Keratinocyte (primary cell): ENCODE measurements at regions not wholly inside any gene's neighbourhood (a gene's known extent, or its start where the extent isn't known, plus 50 kb on each side); places are given as distances from the start of the nearest gene placed in this dataset.

Experiments used
- DNase-seq: peaks from one replicate; pipeline ENCODE4 v3.0.0-alpha.2; 2011; ENCODE audit warnings: low read depth, missing footprints, low spot score
- FAIRE-seq: peaks from 2 replicates; lab custom pipeline; 2011; peaks lifted over from hg19 to GRCh38; lab: Jason Lieb, UNC
- H2AFZ ChIP-seq: 2 replicates; pipeline ENCODE4 v1.6.0; 2012; ENCODE audit warnings: low read length, control low read depth, inconsistent platforms; ENCODE audit not compliant: control insufficient read depth
- H3K27ac ChIP-seq: 2 replicates; pipeline ENCODE4 v1.5.1; 2011; ENCODE audit warnings: low read length; ENCODE audit not compliant: control insufficient read depth, insufficient read depth
- H3K27me3 ChIP-seq: 3 replicates; pipeline ENCODE4 v1.6.0; 2011; ENCODE audit warnings: low read length; ENCODE audit not compliant: control insufficient read depth, insufficient read depth; ENCODE audit errors: extremely low read depth
- H3K36me3 ChIP-seq, 2 experiments: 2 replicates in 1 of 2; 3 replicates in 1 of 2; pipeline ENCODE4 v1.5.1; 2011; ENCODE audit warnings: low read length in 2 of 2, mild to moderate bottlenecking in 1 of 2; ENCODE audit not compliant: control insufficient read depth in 2 of 2, insufficient read depth in 2 of 2; ENCODE audit errors: extremely low read depth in 1 of 2
- H3K4me1 ChIP-seq: 3 replicates; pipeline ENCODE4 v1.5.1; 2011; ENCODE audit warnings: low read length; ENCODE audit not compliant: control insufficient read depth, insufficient read depth; ENCODE audit errors: extremely low read depth
- H3K4me2 ChIP-seq: 3 replicates; pipeline ENCODE4 v1.6.0; 2011; ENCODE audit warnings: low read depth, low read length; ENCODE audit not compliant: control insufficient read depth, insufficient read depth; ENCODE audit errors: extremely low read depth
- H3K4me3 ChIP-seq, 3 experiments: fragments of 200-600 bp in 1 of 3; sonication (generic) in 1 of 3; 2 replicates in 2 of 3; 3 replicates in 1 of 3; pipeline ENCODE4 v1.5.1; 2011 to 2016; ENCODE audit warnings: low read length in 3 of 3, mild to moderate bottlenecking in 3 of 3, control low read depth in 2 of 3, inconsistent platforms in 1 of 3, low read depth in 1 of 3, mixed read lengths in 1 of 3, mixed run types in 1 of 3, moderate library complexity in 1 of 3; ENCODE audit not compliant: control insufficient read depth in 2 of 3, insufficient read depth in 2 of 3; ENCODE audit errors: extremely low read depth in 1 of 3
- H3K79me2 ChIP-seq: 2 replicates; pipeline ENCODE4 v1.6.0; 2012; ENCODE audit warnings: low read length; ENCODE audit not compliant: control insufficient read depth, insufficient read depth
- H3K9ac ChIP-seq: 3 replicates; pipeline ENCODE4 v1.6.0; 2011; ENCODE audit warnings: low read length; ENCODE audit not compliant: control insufficient read depth, insufficient read depth; ENCODE audit errors: extremely low read depth
- H3K9me1 ChIP-seq: 3 replicates; pipeline ENCODE4 v1.6.0; 2011; ENCODE audit warnings: low read length; ENCODE audit not compliant: control insufficient read depth, insufficient read depth; ENCODE audit errors: extremely low read depth
- H3K9me3 ChIP-seq: 2 replicates; pipeline ENCODE4 v1.5.1; 2012; ENCODE audit warnings: low read depth, low read length; ENCODE audit not compliant: control insufficient read depth
- H4K20me1 ChIP-seq: 3 replicates; pipeline ENCODE4 v1.6.0; 2011; ENCODE audit warnings: low read length; ENCODE audit not compliant: control insufficient read depth, insufficient read depth; ENCODE audit errors: extremely low read depth
- EZH2 ChIP-seq: IDR thresholded peaks from one replicate; pipeline ENCODE4 v1.6.1; 2012; ENCODE audit warnings: inconsistent platforms, mild to moderate bottlenecking, low read length, moderate library complexity
- dilution Hi-C: fragments of 300-500 bp; cut with MboI; formaldehyde crosslinking; loops from one replicate; pipeline ENCODE4 v1.7.0; 2020; ENCODE audit warnings: low sequenced_read_pairs; ENCODE audit not compliant: extremely low pct_ligation_motif_present
- TF ChIP-seq, protein P1 (sequence below), 3 experiments: IDR thresholded peaks in 1 of 3; conservative IDR thresholded peaks in 1 of 3; optimal IDR thresholded peaks in 1 of 3; 2 replicates in 2 of 3; 3 replicates in 1 of 3; pipeline versions ENCODE3 to v1.5.1; 2011; ENCODE audit warnings: low read length in 3 of 3, mild to moderate bottlenecking in 3 of 3, moderate library complexity in 2 of 3, control low read depth in 1 of 3, inconsistent platforms in 1 of 3; ENCODE audit not compliant: insufficient read depth in 2 of 3; ENCODE audit errors: extremely low read depth in 1 of 3

GRCh38 chr12:105585107-105585506 lies 254.6 kb downstream of the C12orf75 start:
- no peaks in the 10 kb centered on the region for H3K9me3 ChIP-seq
- FAIRE-seq: no peak

DNA sequence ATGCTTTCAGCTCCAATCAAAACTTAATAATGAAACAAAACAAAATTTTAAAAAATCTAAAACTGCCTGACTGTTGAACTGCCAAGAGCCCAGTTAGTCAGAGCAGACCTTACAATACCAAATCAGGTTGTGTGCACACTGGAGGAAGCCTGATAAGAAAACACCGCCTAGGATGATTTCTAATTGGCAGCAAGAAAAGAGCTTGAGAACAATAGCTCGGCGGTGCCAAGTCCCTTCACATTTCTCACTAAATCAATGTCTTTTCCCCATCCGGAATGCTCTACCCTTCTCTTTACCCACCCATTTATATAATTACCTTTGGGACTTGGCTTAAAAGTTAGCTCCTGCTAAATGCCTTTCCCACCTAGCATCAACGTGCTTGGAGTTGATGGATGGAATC lies 256.7 kb downstream of the C12orf75 start:
- no peak overlapping the region for H3K27ac ChIP-seq
- TF ChIP-seq, protein P1, sequence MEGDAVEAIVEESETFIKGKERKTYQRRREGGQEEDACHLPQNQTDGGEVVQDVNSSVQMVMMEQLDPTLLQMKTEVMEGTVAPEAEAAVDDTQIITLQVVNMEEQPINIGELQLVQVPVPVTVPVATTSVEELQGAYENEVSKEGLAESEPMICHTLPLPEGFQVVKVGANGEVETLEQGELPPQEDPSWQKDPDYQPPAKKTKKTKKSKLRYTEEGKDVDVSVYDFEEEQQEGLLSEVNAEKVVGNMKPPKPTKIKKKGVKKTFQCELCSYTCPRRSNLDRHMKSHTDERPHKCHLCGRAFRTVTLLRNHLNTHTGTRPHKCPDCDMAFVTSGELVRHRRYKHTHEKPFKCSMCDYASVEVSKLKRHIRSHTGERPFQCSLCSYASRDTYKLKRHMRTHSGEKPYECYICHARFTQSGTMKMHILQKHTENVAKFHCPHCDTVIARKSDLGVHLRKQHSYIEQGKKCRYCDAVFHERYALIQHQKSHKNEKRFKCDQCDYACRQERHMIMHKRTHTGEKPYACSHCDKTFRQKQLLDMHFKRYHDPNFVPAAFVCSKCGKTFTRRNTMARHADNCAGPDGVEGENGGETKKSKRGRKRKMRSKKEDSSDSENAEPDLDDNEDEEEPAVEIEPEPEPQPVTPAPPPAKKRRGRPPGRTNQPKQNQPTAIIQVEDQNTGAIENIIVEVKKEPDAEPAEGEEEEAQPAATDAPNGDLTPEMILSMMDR (optimal IDR thresholded peaks at IDR 0.05 in 1 of 3, IDR thresholded peaks at IDR 0.05 in 1 of 3, conservative IDR thresholded peaks at IDR 0.05 in 1 of 3; ENCODE audit: extremely low read depth in 1 of 3, insufficient read depth in 2 of 3, low read length in 3 of 3): no peak
- no peak for TF ChIP-seq EZH2
- H3K4me2 ChIP-seq: no peak overlapping the region
- H3K9me3 ChIP-seq: no peaks in the 10 kb centered on the region
- H3K36me3 ChIP-seq: no peaks in the 10 kb centered on the region
- no peak for FAIRE-seq
- no peaks in the 10 kb centered on the region for H3K27me3 ChIP-seq
- no peak for DNase-seq
- no peak overlapping the region for H3K4me3 ChIP-seq
- H3K4me1 ChIP-seq: peaks cover 13% of the 10 kb centered on the region
- dilution Hi-C loops: no loop called here
- no peaks in the 10 kb centered on the region for H4K20me1 ChIP-seq
- H3K9ac ChIP-seq: no peak overlapping the region
- H3K79me2 ChIP-seq: no peaks in the 10 kb centered on the region
- no peak overlapping the region for H2AFZ ChIP-seq
- H3K9me1 ChIP-seq: no peaks in the 10 kb centered on the region

More at GRCh38 chr12:105585107-105585506, 254.6 kb downstream of the C12orf75 start:
- no peak for DNase-seq
- no peaks in the 10 kb centered on the region for H3K36me3 ChIP-seq
- H3K4me1 ChIP-seq: peaks cover under 1% of the 10 kb centered on the region
- no peaks in the 10 kb centered on the region for H3K9me1 ChIP-seq
- no peak overlapping the region for H3K9ac ChIP-seq
- no peak overlapping the region for H3K27ac ChIP-seq
- no peak for TF ChIP-seq EZH2
- TF ChIP-seq, protein P1 (optimal IDR thresholded peaks at IDR 0.05 in 1 of 3, IDR thresholded peaks at IDR 0.05 in 1 of 3, conservative IDR thresholded peaks at IDR 0.05 in 1 of 3; ENCODE audit: extremely low read depth in 1 of 3, insufficient read depth in 2 of 3, low read length in 3 of 3): no peak
- no peaks in the 10 kb centered on the region for H4K20me1 ChIP-seq
- dilution Hi-C loops: no loop called here
- H3K4me3 ChIP-seq: no peak overlapping the region
- no peaks in the 10 kb centered on the region for H3K79me2 ChIP-seq
- no peak overlapping the region for H3K4me2 ChIP-seq
- H2AFZ ChIP-seq: no peak overlapping the region
- no peaks in the 10 kb centered on the region for H3K27me3 ChIP-seq
